Spleen (tissue), 7 donors: ENCODE measurements at regions not wholly inside any gene's neighbourhood (a gene's known extent, or its start where the extent isn't known, plus 50 kb on each side); places are given as distances from the start of the nearest gene placed in this dataset.

Experiments
- CTCF ChIP-seq, 11 experiments: fragments of 200-600 bp in 7 of 11; fragments of 450-650 bp in 4 of 11; sonication (generic) in 4 of 11; IDR thresholded peaks in 8 of 11; conservative IDR thresholded peaks in 3 of 11; 1 replicate in 7 of 11; 2 replicates in 4 of 11; pipeline versions ENCODE4 v1.4.0 to v1.8.0; 2016 to 2021; ENCODE audit warnings: antibody characterized with exemption in 11 of 11, inconsistent platforms in 4 of 11, mild to moderate bottlenecking in 1 of 11
- POLR2A ChIP-seq, 3 donors: fragments of 450-650 bp; IDR thresholded peaks; one replicate each; pipeline ENCODE4 v1.5.1; 2017; ENCODE audit warnings: antibody characterized with exemption in 3 of 3, mild to moderate bottlenecking in 1 of 3
- donor health status: DM: no; HTN: no; CAD: no; lungs with moderate emphysema.
- donor health status: DM: no; HTN: no; CAD: no.
- donor health status: DM: no; HTN: no; CAD: no.

- TF ChIP-seq CTCF (IDR thresholded peaks at IDR 0.05 in 8 of 11, conservative IDR thresholded peaks at IDR 0.05 in 3 of 11) (no peak), POLR2A (IDR thresholded peaks at IDR 0.05) (no peak)
Observed at GRCh38 chr4:26108054-26108453, 194.0 kb downstream of the SMIM20 start.
